GM12865 (cell line): ENCODE measurements at regions not wholly inside any gene's neighbourhood (a gene's known extent, or its start where the extent isn't known, plus 50 kb on each side); places are given as distances from the start of the nearest gene placed in this dataset.

Experiments
- DNase-seq: peaks from one replicate; pipeline ENCODE4 v3.0.0; 2010; ENCODE audit warnings: low read depth
- H3K4me3 ChIP-seq: 2 replicates; pipeline ENCODE4 v1.5.1; 2011; ENCODE audit warnings: mild to moderate bottlenecking, low read depth, low read length, control low read depth
- TF ChIP-seq, protein P1 (sequence below): IDR thresholded peaks from 2 replicates; pipeline ENCODE4 v1.5.1; 2011; ENCODE audit warnings: low read length, control low read depth, low read depth, inconsistent platforms; ENCODE audit not compliant: insufficient read depth; ENCODE audit errors: missing control alignments

- TF ChIP-seq, protein P1, sequence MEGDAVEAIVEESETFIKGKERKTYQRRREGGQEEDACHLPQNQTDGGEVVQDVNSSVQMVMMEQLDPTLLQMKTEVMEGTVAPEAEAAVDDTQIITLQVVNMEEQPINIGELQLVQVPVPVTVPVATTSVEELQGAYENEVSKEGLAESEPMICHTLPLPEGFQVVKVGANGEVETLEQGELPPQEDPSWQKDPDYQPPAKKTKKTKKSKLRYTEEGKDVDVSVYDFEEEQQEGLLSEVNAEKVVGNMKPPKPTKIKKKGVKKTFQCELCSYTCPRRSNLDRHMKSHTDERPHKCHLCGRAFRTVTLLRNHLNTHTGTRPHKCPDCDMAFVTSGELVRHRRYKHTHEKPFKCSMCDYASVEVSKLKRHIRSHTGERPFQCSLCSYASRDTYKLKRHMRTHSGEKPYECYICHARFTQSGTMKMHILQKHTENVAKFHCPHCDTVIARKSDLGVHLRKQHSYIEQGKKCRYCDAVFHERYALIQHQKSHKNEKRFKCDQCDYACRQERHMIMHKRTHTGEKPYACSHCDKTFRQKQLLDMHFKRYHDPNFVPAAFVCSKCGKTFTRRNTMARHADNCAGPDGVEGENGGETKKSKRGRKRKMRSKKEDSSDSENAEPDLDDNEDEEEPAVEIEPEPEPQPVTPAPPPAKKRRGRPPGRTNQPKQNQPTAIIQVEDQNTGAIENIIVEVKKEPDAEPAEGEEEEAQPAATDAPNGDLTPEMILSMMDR: no peak
- peak; percentile 37 for DNase-seq
- no peak overlapping the region for H3K4me3 ChIP-seq
Measured at GRCh38 chr4:179624768-179625181, 2182.5 kb upstream of the AGA start.

DNA sequence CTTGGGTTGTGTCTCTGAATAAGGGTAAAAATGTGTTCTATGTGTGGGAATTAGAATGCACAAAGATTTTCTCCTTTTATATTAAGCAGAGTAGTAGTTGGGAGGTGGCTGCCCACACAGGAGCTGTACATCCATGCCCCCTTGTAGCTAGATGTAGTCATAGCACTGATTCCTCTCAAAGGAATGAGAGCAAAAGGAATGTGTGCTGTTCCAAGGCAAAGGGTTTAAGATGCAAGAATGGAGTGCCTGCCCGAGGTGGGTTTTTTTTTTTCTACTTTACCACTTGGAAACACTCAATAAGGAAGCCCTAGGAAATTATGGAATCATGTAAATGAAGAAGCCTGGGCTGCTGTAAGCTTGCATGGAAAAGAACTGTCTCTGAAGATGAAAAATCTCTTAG, 2183.2 kb upstream of the AGA start:
- no peak overlapping the region for H3K4me3 ChIP-seq
- TF ChIP-seq, protein P1: no peak
- no peak for DNase-seq

DNA sequence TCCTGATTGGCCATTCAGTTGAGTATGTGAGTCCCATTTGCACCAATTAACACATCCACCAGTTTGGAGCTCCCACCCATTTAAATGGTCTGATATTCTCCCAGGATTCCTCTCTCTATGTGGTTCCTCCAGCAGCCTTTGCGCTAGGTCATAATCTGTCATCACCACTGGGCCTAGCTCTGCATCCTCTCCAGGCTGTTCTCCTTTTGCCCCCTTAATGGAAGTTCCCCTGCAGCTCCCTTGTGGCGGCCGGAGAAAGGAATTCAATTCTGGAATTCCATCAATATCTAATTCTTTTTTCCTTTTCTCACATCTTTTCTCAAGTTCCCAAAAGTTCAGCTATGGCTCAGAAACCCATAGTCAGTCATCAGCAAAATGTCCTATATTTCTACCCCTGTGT, 2184.4 kb upstream of the AGA start:
- no peak overlapping the region for H3K4me3 ChIP-seq
- TF ChIP-seq, protein P1: no peak
- no peak for DNase-seq

- TF ChIP-seq, protein P1: no peak
- no peak overlapping the region for H3K4me3 ChIP-seq
- DNase-seq: no peak
Measured at GRCh38 chr4:179631321-179631720, 2189.1 kb upstream of the AGA start.

- DNase-seq: no peak
- H3K4me3 ChIP-seq: no peak overlapping the region; the same call in 1 of the 2 replicates
- TF ChIP-seq, protein P1: no peak
Measured at GRCh38 chr4:179634862-179635261, 2192.6 kb upstream of the AGA start.

GRCh38 chr4:179662522-179662921, 2220.3 kb upstream of the AGA start:
- TF ChIP-seq, protein P1: no peak
- DNase-seq: no peak
- H3K4me3 ChIP-seq: no peak overlapping the region

DNA sequence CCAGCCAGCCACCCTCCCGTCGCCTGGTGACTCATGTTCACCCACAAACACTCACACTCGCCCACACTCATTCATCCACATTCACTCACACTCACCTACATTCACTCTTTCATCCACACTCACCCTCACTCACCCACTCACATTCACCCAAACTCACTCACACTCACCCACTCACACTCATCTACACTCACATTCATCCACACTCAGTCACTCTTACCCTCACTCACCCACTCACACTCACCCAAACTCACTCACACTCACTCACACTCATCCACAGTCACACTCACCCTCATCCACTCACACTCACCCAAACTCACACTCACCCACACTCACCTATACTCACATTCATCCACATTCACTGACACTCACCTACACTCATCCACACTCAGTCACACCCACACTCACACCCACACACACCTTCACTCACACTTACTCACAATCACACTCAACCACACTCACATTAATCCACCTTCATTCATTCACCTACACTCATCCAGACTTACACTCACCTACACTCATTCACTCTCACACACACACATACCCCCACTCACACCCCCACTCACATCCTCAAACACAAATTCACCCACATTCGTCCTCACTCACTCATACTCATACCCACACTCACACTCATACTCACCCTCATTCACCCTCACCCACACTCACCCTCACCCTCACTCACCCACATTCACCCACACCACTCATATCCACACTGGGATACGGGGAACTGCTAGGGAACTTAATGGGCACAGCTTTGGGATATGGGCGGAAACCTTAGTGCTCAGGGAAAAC, 2221.6 kb upstream of the AGA start:
- no peak for DNase-seq
- TF ChIP-seq, protein P1: no peak
- H3K4me3 ChIP-seq: no peak overlapping the region
